GM18858 (cell line): ENCODE measurements at regions not wholly inside any gene's neighbourhood (a gene's known extent, or its start where the extent isn't known, plus 50 kb on each side); places are given as distances from the start of the nearest gene placed in this dataset.

Source experiments
- ATAC-seq: cut with Tn5 transposase; IDR thresholded peaks from one replicate; pipeline ENCODE4 v1.9.1; 2021; ENCODE audit not compliant: unreplicated experiment

- no peak for ATAC-seq
Measured at GRCh38 chr12:115657081-115658013, 620.1 kb downstream of the MED13L start.

GRCh38 chr12:115650026-115650425 is 627.5 kb downstream of the MED13L start:
- no peak for ATAC-seq

GRCh38 chr12:115648463-115648862 is 629.0 kb downstream of the MED13L start:
- no peak for ATAC-seq

GRCh38 chr12:115646210-115646609 is 631.3 kb downstream of the MED13L start:
- ATAC-seq: no peak

- no peak for ATAC-seq
Measured at GRCh38 chr12:115640929-115641328, 636.6 kb downstream of the MED13L start.

- ATAC-seq: no peak
Measured at GRCh38 chr12:115639648-115640012, 637.9 kb downstream of the MED13L start.

GRCh38 chr12:115638733-115639647 is 638.5 kb downstream of the MED13L start:
- ATAC-seq: no peak

GRCh38 chr12:115636546-115636945 is 640.9 kb downstream of the MED13L start:
- ATAC-seq: no peak

GRCh38 chr12:115632308-115632707 is 645.2 kb downstream of the MED13L start:
- ATAC-seq: no peak

GRCh38 chr12:115630136-115630535 is 647.4 kb downstream of the MED13L start:
- ATAC-seq: no peak

- ATAC-seq: no peak
Measured at GRCh38 chr12:115626210-115626609, 651.3 kb downstream of the MED13L start.

GRCh38 chr12:115623764-115624334 is 653.6 kb downstream of the MED13L start:
- no peak for ATAC-seq

GRCh38 chr12:115623275-115623674 is 654.2 kb downstream of the MED13L start:
- no peak for ATAC-seq

- ATAC-seq: no peak
Measured at GRCh38 chr12:115620816-115621215, 656.7 kb downstream of the MED13L start.

- no peak for ATAC-seq
Measured at GRCh38 chr12:115619889-115620288, 657.6 kb downstream of the MED13L start.

- ATAC-seq: no peak
Measured at GRCh38 chr12:115619061-115619460, 658.4 kb downstream of the MED13L start.

GRCh38 chr12:115618105-115618504 is 659.4 kb downstream of the MED13L start:
- ATAC-seq: no peak

GRCh38 chr12:115617391-115617790 is 660.1 kb downstream of the MED13L start:
- no peak for ATAC-seq

GRCh38 chr12:115611477-115611876 is 666.0 kb downstream of the MED13L start:
- ATAC-seq: no peak

GRCh38 chr12:115609347-115609746 is 668.1 kb downstream of the MED13L start:
- no peak for ATAC-seq

- ATAC-seq: no peak
Measured at GRCh38 chr12:115606040-115606439, 671.5 kb downstream of the MED13L start.
